Neutrophil (primary cell): ENCODE measurements at regions not wholly inside any gene's neighbourhood (a gene's known extent, or its start where the extent isn't known, plus 50 kb on each side); places are given as distances from the start of the nearest gene placed in this dataset.

Source experiments
- H3K27ac ChIP-seq: fragments of 200-600 bp; sonication (generic); 2 replicates; pipeline ENCODE4 v1.5.1; 2016; ENCODE audit warnings: mild to moderate bottlenecking, moderate library complexity
- H3K27me3 ChIP-seq: fragments of 200-600 bp; sonication (generic); 2 replicates; pipeline ENCODE4 v1.6.0; 2016; ENCODE audit warnings: mild to moderate bottlenecking
- H3K36me3 ChIP-seq: fragments of 200-600 bp; sonication (generic); 2 replicates; pipeline ENCODE4 v1.5.1; 2017
- H3K4me1 ChIP-seq, 2 experiments: fragments of 200-600 bp in 1 of 2; sonication (generic) in 1 of 2; 1 replicate in 1 of 2; 2 replicates in 1 of 2; pipeline versions ENCODE4 v1.5.1 to v1.6.1; 2013 to 2016; ENCODE audit warnings: low read depth in 1 of 2, low read length in 1 of 2, mild to moderate bottlenecking in 1 of 2, moderate library complexity in 1 of 2; ENCODE audit not compliant: control insufficient read depth in 1 of 2, insufficient read depth in 1 of 2
- H3K4me3 ChIP-seq, 2 experiments: fragments of 200-600 bp in 1 of 2; sonication (generic) in 1 of 2; 1 replicate in 1 of 2; 2 replicates in 1 of 2; pipeline ENCODE4 v1.5.1; 2013 to 2016; ENCODE audit warnings: low read depth in 1 of 2, low read length in 1 of 2, mild to moderate bottlenecking in 1 of 2, moderate library complexity in 1 of 2
- H3K9me3 ChIP-seq: fragments of 200-600 bp; sonication (generic); 2 replicates; pipeline ENCODE4 v1.5.1; 2016
- TF ChIP-seq, protein P1 (sequence below): fragments of 200-600 bp; sonication (generic); IDR thresholded peaks from 2 replicates; pipeline ENCODE4 v1.5.1; 2016; ENCODE audit warnings: antibody characterized with exemption

DNA sequence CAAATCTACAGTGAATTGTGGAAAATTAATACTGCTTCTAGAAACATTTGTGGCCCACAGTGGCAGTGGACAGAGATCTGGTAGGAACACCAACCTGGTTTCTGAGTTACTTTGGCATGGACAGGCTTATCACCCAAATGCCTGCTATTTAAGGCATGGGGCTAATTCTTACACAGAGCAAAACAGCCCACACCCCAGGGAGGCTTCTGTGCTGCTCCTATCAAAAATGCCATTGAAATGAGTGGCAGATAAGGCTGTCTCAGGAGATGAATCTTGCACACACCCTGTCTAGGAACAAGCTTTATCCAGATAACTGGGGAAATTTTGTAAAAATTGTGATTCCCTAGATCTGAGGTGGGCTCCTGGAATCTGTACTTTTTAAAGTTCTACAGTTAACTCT lies 307.1 kb downstream of the TLE1 start:
- no peak overlapping the region for H3K4me3 ChIP-seq
- H3K27me3 ChIP-seq: no peaks in the 10 kb centered on the region
- TF ChIP-seq, protein P1, sequence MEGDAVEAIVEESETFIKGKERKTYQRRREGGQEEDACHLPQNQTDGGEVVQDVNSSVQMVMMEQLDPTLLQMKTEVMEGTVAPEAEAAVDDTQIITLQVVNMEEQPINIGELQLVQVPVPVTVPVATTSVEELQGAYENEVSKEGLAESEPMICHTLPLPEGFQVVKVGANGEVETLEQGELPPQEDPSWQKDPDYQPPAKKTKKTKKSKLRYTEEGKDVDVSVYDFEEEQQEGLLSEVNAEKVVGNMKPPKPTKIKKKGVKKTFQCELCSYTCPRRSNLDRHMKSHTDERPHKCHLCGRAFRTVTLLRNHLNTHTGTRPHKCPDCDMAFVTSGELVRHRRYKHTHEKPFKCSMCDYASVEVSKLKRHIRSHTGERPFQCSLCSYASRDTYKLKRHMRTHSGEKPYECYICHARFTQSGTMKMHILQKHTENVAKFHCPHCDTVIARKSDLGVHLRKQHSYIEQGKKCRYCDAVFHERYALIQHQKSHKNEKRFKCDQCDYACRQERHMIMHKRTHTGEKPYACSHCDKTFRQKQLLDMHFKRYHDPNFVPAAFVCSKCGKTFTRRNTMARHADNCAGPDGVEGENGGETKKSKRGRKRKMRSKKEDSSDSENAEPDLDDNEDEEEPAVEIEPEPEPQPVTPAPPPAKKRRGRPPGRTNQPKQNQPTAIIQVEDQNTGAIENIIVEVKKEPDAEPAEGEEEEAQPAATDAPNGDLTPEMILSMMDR: no peak
- H3K9me3 ChIP-seq: no peaks in the 10 kb centered on the region
- H3K4me1 ChIP-seq: no peaks in the 10 kb centered on the region
- no peaks in the 10 kb centered on the region for H3K36me3 ChIP-seq
- H3K27ac ChIP-seq: no peak overlapping the region

DNA sequence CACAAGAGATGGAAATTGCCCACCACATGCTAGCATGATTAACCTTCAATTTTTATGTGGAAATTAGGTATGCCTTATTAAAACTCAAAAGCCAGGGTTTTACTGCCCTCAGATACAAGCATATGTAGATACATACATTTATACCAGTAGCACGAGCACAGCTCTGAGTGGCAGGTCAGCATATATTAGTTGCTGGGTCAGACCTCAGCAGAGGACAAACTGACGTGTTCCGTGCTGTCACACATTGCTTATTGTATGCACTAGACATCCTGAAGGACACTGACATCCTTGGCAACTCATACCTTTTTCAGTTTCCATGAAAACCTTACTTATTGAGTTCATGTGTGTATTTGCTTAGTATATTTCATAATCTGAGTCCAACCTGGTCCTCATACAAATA lies 307.7 kb downstream of the TLE1 start:
- no peak overlapping the region for H3K4me3 ChIP-seq
- H3K9me3 ChIP-seq: no peaks in the 10 kb centered on the region
- H3K27me3 ChIP-seq: no peaks in the 10 kb centered on the region
- no peaks in the 10 kb centered on the region for H3K36me3 ChIP-seq
- no peaks in the 10 kb centered on the region for H3K4me1 ChIP-seq
- TF ChIP-seq, protein P1: no peak
- no peak overlapping the region for H3K27ac ChIP-seq

DNA sequence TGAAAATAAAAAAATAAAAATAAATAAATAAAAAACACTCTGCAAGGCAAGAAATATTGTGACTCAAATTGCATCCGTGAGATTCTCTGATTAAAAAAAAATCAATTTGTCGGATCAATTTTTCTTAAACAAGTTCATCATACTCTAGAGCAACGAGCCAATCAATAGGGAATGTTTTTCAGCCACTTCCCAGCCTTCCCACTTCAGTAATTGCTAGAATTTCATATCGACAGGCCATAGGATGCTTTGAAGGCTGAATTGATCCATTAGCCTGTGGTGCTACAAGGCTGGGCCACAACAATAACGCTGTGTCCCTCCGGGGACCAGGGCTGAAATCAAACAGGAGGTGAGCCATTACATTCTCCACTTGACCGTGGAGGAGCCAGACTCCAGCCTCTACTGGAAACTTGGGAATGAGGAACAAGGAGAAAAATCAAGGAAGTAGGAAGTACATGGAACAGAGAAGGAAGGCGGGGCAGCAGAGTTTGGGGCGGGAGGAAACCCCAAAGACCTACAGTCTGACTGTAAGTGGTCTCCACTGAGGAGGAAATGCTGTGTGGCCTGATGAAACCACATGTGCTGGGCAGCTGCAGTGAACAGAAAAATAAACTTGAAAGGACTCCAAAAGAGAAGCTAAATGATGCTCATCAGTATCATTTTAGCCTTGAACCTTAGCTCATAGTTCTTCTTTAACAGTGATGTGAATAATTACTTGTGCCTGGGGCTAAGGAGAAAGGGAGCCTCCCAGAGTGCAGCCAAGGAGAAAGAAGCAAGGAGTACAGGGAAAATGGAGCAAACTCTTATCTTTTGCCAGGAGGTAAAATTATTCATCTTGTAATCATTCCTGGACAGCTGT lies 308.6 kb downstream of the TLE1 start:
- no peaks in the 10 kb centered on the region for H3K36me3 ChIP-seq
- H3K27ac ChIP-seq: no peak overlapping the region
- H3K27me3 ChIP-seq: no peaks in the 10 kb centered on the region
- H3K9me3 ChIP-seq: no peaks in the 10 kb centered on the region
- no peak overlapping the region for H3K4me3 ChIP-seq
- H3K4me1 ChIP-seq: peaks cover 0 to under 1% of the 10 kb centered on the region in 2 experiments
- TF ChIP-seq, protein P1: no peak

DNA sequence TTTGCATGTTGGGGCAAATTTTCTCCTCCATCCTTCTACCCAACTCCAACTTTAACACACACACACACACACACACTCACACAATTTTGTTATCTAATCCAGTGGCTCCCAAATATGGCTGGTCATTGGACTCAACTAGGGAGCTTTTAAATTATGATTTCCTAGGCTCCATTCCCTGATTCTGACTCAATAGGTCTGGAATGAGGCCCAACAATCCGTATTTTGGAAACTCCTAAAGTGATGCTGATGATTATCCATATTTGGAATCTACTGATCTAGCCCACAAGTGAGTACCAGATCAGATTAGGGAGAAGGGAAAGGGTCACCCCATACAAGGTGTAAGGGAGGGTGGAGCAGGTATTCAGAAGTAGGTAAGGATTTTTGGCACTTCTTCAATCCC lies 309.7 kb downstream of the TLE1 start:
- Histone ChIP-seq H3K27me3 (no peaks in the 10 kb centered on the region), H3K4me3 (no peak overlapping the region), H3K9me3 (no peaks in the 10 kb centered on the region), H3K36me3 (no peaks in the 10 kb centered on the region), H3K4me1 (peaks cover 0 to 6% of the 10 kb centered on the region in 2 experiments), H3K27ac (no peak overlapping the region)
- TF ChIP-seq, protein P1: no peak

DNA sequence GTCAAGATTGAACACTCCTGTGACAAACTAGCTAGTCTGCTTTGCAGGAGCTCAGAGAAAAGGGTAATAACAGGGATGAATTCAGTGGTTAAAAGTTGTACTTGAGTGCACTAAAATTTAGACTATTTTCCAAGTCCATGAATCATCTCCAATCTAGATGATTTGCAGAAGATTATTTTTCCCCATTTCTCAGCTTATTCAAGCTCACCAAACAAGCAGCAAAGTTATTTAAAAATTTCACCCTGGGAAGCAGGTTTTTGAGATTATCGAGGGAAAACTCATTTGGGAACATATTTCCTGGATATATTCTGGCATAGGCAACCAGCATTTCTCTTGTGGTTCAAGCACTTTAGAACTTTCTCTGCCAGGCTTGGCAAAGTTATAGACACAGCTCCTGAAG lies 311.4 kb downstream of the TLE1 start:
- H3K27ac ChIP-seq: no peak overlapping the region
- no peaks in the 10 kb centered on the region for H3K36me3 ChIP-seq
- no peaks in the 10 kb centered on the region for H3K9me3 ChIP-seq
- no peak overlapping the region for H3K4me3 ChIP-seq
- peaks cover 0 to 6% of the 10 kb centered on the region in 2 experiments for H3K4me1 ChIP-seq
- TF ChIP-seq, protein P1: no peak
- H3K27me3 ChIP-seq: no peaks in the 10 kb centered on the region
